D341Med (cell line): ENCODE measurements at regions not wholly inside any gene's neighbourhood (a gene's known extent, or its start where the extent isn't known, plus 50 kb on each side); places are given as distances from the start of the nearest gene placed in this dataset.

Experiments used
- DNase-seq: peaks from one replicate; pipeline ENCODE4 v3.0.0; 2012; ENCODE audit warnings: low spot score

GRCh38 chr20:56060486-56060885 lies 55.2 kb upstream of the CBLN4 start:
- no peak for DNase-seq

- no peak for DNase-seq
Measured at GRCh38 chr20:56069016-56069415, 63.7 kb upstream of the CBLN4 start.

GRCh38 chr20:56072165-56072564 lies 66.8 kb upstream of the CBLN4 start:
- DNase-seq = no peak

- DNase-seq = no peak
Measured at GRCh38 chr20:56088375-56088774, 83.1 kb upstream of the CBLN4 start.

GRCh38 chr20:56091628-56092234 lies 86.4 kb upstream of the CBLN4 start:
- DNase-seq = no peak

- no peak for DNase-seq
Measured at GRCh38 chr20:56094228-56094627, 88.9 kb upstream of the CBLN4 start.

GRCh38 chr20:56098981-56099500 lies 93.7 kb upstream of the CBLN4 start:
- no peak for DNase-seq

GRCh38 chr20:56111961-56112730 lies 106.8 kb upstream of the CBLN4 start:
- DNase-seq = no peak

GRCh38 chr20:56117350-56117749 lies 112.0 kb upstream of the CBLN4 start:
- no peak for DNase-seq

GRCh38 chr20:56121850-56122249 lies 116.5 kb upstream of the CBLN4 start:
- DNase-seq = no peak

GRCh38 chr20:56143759-56144158 lies 104.8 kb upstream of the MC3R start:
- DNase-seq = no peak

GRCh38 chr20:56151834-56152233 lies 96.7 kb upstream of the MC3R start:
- DNase-seq = no peak

GRCh38 chr20:56153926-56154325 lies 94.6 kb upstream of the MC3R start:
- no peak for DNase-seq

GRCh38 chr20:56155625-56156024 lies 92.9 kb upstream of the MC3R start:
- no peak for DNase-seq

GRCh38 chr20:56157530-56158203 lies 90.9 kb upstream of the MC3R start:
- no peak for DNase-seq

GRCh38 chr20:56158489-56158888 lies 90.0 kb upstream of the MC3R start:
- no peak for DNase-seq

- no peak for DNase-seq
Measured at GRCh38 chr20:56160956-56161355, 87.6 kb upstream of the MC3R start.

GRCh38 chr20:56163806-56164205 lies 84.7 kb upstream of the MC3R start:
- no peak for DNase-seq

- no peak for DNase-seq
Measured at GRCh38 chr20:56166781-56167465, 81.6 kb upstream of the MC3R start.

GRCh38 chr20:56171087-56172012 lies 77.2 kb upstream of the MC3R start:
- DNase-seq = peak; percentile 30

- DNase-seq = no peak
Measured at GRCh38 chr20:56173438-56173837, 75.1 kb upstream of the MC3R start.
